GM19099 (cell line): ENCODE measurements at regions not wholly inside any gene's neighbourhood (a gene's known extent, or its start where the extent isn't known, plus 50 kb on each side); places are given as distances from the start of the nearest gene placed in this dataset.

Experiments
- POLR2A ChIP-seq: IDR thresholded peaks from 3 replicates; pipeline ENCODE4 v1.6.1; 2011; ENCODE audit warnings: low read depth; ENCODE audit not compliant: insufficient read length; ENCODE audit errors: extremely low read depth

DNA sequence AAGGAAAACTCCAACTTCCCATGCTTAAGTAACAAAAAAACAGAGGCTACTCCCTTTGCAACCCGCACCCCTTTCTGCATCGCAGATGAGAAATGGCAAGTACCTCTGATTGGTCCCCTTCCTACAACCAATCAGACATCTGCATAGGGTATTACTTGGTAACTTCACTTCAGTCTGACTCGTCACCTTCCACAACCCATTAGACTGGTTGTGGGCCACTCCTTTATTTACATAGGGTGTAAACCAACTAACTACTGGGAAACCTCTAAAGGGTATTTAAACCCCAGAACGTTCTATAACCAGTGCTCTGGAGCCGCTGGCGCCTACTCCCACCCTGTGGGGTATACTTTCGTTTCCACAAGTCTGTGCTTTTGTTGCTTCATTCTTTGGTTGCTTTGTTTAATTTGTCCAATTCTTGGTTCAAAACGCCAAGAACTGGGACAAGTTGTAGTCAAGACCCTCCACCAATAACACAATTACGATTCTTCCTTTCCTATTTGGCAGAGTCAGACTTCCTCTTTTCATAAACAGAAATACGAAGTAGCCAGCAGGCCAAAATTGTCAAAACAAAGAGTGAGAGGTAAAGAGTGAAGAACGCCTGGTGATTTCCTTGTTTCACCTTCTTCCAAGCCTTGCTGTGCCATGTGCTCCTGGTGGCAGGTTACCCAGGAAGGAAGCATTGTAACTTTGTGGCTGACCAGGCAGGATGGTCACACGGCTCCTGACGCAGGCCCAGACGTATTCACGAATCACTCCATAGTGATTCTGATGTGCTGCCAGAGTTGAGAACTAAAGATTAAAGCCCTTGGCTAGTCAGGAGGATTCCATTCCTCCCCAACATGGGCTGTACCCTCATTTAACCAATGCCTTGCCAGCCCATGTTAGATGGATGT lies 477.4 kb downstream of the ARHGEF28 start:
- no peak for TF ChIP-seq POLR2A

DNA sequence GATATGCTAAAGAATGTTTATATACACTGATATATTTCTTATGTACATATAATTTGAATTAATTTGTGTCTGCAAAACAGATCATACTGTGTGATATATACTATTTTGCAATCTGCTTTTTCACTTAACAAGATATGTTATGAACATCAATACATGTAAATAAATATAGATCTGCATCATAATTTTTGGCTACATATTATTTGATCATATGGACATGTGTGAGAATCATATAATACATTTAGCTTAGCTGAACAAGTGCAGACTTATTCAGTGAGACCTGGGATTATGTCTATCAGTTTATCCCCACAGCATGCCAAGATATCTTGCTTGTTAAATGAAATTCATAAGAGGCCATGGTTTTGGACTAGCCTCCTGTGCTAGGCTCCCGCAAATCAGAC lies 474.3 kb downstream of the ARHGEF28 start:
- no peak for TF ChIP-seq POLR2A

- no peak for TF ChIP-seq POLR2A
Measured at GRCh38 chr5:74099538-74100267, 473.7 kb downstream of the ARHGEF28 start.

- TF ChIP-seq POLR2A: no peak
Measured at GRCh38 chr5:74098941-74099340, 472.9 kb downstream of the ARHGEF28 start.

GRCh38 chr5:74098456-74098855 lies 472.5 kb downstream of the ARHGEF28 start:
- TF ChIP-seq POLR2A: no peak

- no peak for TF ChIP-seq POLR2A
Measured at GRCh38 chr5:74096325-74096724, 470.3 kb downstream of the ARHGEF28 start.

- no peak for TF ChIP-seq POLR2A
Measured at GRCh38 chr5:74095871-74096270, 469.9 kb downstream of the ARHGEF28 start.

GRCh38 chr5:74094782-74095108 lies 468.7 kb downstream of the ARHGEF28 start:
- TF ChIP-seq POLR2A: no peak

DNA sequence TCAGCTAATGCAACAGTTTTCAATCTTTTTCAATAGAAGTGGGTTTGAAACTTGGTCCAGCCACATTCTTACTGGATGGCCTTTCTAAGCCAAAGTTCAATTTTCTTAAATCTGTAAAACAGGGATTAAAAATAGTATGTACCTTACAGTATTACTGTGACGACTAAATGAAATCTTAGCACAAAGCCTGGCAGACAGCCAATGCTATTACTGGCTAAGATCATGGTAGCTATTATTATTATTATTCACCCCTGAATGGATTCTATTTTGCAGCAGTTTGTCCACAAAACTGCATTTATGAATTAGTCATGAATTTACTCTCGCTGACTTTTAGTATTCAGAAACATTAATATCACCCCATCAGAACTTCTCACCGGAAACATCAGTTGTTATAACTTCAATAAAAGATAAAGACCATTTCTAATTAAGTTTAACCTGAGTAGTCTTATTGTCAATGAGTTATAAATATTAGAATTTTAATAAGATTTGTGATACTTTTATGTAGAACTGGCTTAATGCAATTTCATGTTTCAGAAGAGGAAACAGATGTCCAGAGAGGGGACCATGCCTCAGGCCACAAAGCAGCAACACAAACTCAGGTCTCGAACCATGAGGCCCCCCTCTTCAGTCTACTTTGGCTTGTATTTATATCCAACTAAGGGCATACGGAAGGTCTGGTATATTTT lies 468.2 kb downstream of the ARHGEF28 start:
- TF ChIP-seq POLR2A: no peak

DNA sequence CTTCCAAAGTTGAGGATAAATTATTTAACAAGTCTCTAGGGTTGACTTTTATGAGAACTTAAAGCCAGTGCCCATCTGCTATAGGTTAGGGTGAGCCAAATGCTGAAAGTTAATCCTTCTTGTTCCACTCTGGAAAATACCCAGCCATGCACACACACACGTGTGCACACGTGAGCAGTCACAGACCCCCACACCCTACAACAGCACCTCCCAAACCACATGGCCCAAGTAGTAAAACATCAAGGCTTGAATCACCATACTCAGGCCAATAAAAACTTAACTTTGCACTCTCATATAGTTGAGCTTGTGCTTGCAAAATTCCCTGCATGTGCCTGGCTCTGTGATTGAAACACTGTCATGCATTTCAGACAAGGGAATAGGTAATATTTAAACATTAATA lies 467.6 kb downstream of the ARHGEF28 start:
- no peak for TF ChIP-seq POLR2A

- no peak for TF ChIP-seq POLR2A
Measured at GRCh38 chr5:74092766-74093165, 466.8 kb downstream of the ARHGEF28 start.

DNA sequence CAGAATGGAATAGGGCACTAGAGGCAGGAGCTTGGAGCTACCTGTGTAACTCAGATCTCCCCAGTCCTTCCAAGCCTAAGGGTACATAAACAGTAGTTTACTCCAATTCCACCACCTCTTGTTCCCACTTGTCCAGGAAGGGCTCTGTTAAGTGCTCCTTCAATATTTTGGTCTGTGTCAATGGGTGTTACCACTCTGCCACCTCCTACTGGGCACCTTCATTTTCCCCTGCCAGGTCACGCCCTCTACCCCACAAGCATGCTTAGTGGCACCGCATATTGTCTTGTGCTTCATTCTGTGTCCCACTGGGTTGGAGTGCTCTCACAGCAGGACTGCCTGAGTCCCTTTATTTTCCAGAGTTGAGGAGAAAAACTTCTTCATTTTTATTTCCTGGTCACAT lies 459.8 kb downstream of the ARHGEF28 start:
- no peak for TF ChIP-seq POLR2A

DNA sequence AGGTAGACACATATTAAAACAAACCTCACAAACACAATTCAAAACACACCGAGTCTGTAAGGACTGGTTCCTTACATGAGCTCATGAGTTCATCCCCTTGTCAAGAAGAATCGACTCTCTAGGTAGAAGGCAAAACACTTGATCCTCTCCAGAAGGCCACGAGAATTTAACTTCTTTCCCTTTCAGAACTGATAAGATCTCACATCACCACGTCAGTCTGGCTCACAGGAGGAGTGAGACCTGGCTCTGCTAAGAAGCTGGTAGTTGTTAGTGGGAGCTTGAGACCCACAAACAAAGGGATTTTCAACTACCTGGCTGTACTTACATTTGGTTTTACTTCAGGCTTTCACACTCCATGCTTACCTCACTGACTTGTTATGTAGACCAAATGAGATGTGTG lies 459.2 kb downstream of the ARHGEF28 start:
- no peak for TF ChIP-seq POLR2A

DNA sequence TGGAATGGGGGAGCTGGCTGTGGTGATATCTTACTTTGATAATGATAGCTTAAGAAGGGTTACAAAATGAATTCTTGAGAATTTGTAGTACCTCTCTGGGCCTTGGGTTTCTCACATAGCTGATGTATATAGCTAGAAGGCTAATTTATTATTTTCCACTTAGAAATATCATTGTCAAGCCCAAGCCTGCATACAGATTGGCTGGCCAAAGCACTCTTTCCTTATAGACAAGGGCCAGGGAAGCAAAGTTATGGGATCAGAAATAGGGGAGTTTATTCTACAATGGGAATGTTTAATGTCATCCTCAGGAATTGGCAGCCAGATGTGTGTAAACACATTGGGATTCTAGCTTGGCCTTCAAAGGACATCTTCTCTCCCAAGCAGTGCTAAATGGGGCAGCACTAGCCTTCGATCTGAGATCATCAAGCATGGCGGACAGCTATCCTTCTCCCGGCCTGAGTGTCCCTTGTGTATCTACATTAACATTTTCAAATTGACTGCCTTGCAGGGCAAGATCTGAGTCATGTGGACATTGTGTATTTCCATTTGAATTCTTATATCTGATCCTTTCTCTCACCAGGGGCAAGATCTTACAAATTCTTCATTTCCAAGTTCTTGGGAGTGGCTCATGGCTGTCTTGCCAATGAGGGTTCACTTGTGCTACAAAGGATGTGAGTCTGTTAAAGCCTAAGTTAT lies 457.2 kb downstream of the ARHGEF28 start:
- no peak for TF ChIP-seq POLR2A

DNA sequence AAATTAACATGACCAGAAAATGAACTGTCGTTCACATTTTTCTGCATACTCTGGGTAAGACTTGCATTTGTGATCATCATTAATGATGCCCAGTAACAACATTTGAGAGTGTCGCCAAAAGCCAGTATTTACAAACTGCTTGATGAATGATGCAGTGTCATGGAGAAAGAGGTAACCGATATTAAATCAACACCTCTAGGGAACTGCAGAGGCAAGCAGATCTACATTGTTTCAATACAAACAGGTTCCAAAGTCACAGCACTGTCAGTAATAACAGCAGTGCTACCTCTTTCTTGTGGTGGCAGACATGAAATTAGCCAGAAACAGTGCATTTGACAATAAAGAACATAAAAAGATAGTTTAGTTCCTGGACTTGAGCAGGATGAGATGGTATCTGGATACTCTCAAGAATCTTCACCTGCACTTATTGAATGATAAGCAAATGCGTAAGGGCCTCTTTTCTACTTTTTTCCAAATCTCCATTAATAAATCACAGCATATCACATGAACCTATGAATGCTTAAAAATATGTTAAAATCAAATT lies 456.6 kb downstream of the ARHGEF28 start:
- TF ChIP-seq POLR2A: no peak
